ENCODE measurements at regions not wholly inside any gene's neighbourhood (a gene's known extent, or its start where the extent isn't known, plus 50 kb on each side); places are given as distances from the start of the nearest gene placed in this dataset.
"Not testable (repeated sequence)": the region's sequence is repeated elsewhere in the genome, so short reads cannot be mapped to it uniquely, and the experiment has no call there.

- H3K27ac ChIP-seq, result no peak overlapping the region
- no peak for TF ChIP-seq CTCF (IDR thresholded peaks at IDR 0.05)
Measured at GRCh38 chr5:58165152-58165551, 294.7 kb downstream of the PLK2 start.

- not testable (repeated sequence) for H3K27ac ChIP-seq
Measured at GRCh38 chr5:58161889-58162288, 298.0 kb downstream of the PLK2 start.

DNA sequence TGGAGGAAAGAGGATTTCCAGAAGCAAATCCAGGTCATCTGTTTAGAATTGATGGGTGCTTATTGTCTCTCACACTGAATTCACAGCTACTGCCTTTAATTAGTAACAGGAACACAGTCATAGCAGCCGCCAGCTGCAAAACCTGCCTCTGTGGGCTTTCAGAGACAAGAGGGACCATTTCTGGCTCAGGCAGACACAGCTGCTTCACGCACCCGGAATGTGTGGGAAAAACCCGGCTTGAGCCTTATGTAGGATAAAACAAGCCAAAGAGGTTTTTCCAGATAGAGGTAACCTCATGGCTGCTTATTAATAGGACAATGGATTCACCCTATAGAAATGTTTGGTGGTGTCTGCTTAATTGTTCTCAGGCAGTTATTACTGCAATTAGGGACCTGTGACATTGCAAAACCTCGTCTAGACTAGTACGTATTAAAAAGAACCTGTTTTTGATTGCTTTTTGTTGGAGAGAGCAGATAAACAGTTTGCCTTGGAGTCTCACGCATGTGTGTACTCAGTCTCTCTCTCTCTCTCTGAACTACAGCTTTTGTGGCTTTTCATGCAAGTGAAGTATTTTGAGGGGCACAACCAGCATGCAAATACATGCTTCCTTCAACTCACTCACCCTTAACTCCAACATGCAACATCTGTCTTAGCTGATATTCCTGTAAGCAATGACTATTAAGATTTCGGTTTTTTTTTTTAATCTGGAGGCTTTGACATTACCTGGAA, 302.7 kb downstream of the PLK2 start:
- no peak overlapping the region for H3K27ac ChIP-seq
- TF ChIP-seq CTCF (IDR thresholded peaks at IDR 0.05) (no peak), ZFX (IDR thresholded peaks at IDR 0.05; ENCODE audit: borderline replicate concordance) (no peak)

DNA sequence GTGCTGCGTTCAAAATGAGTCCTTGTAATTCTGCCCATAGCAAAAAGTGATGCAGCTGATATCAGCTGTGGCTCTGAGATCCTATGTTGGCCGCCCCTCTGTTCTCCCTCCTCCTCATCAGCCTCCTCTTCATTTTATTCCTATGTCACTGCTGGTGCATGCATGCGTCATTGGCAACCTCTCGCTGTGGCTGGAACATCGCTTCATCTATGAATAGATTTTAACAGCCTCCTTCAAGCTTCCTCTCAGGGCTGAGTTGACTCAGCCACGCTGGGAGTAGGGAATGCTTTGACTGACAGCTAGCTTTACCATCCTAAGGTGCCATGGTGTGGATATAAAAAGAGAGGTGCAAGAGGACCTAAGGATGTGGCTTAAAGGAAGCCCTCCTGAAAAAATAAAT, 303.5 kb downstream of the PLK2 start:
- H3K27ac ChIP-seq, result no peak overlapping the region
- TF ChIP-seq CTCF (IDR thresholded peaks at IDR 0.05) (no peak), ZFX (IDR thresholded peaks at IDR 0.05; ENCODE audit: borderline replicate concordance) (no peak)

GRCh38 chr5:58153255-58153654, 306.6 kb downstream of the PLK2 start:
- no peak for TF ChIP-seq CTCF (IDR thresholded peaks at IDR 0.05)
- TF ChIP-seq ZFX (IDR thresholded peaks at IDR 0.05; ENCODE audit: borderline replicate concordance), result no peak
- no peak overlapping the region for H3K27ac ChIP-seq

DNA sequence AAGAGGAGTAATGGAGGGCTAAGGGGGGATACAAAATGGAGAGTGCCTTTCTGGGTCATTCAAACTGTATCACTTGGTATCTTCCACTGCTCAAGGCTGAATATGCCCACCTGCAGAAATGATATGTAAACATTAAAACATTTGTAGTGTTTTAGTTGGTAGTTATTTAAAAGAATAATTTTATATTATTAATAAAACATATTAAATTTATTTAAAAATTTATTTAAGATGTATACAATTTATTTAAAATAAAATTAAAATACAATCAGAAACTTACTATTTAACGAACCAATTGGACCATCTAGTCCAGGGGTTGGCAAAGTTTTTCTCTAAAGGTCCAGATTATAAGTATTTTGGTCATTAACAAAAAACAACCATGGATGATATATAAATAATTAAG, 308.5 kb downstream of the PLK2 start:
- no peak overlapping the region for H3K27ac ChIP-seq
- no peak for TF ChIP-seq CTCF (IDR thresholded peaks at IDR 0.05)
- TF ChIP-seq ZFX (IDR thresholded peaks at IDR 0.05; ENCODE audit: borderline replicate concordance), result no peak

GRCh38 chr5:58150926-58151325, 309.0 kb downstream of the PLK2 start:
- no peak overlapping the region for H3K27ac ChIP-seq
- TF ChIP-seq ZFX (IDR thresholded peaks at IDR 0.05; ENCODE audit: borderline replicate concordance), result no peak
- no peak for TF ChIP-seq CTCF (IDR thresholded peaks at IDR 0.05)

- TF ChIP-seq ZFX (IDR thresholded peaks at IDR 0.05; ENCODE audit: borderline replicate concordance) (no peak), CTCF (IDR thresholded peaks at IDR 0.05) (no peak)
Measured at GRCh38 chr5:58149746-58150145, 310.1 kb downstream of the PLK2 start.

More at GRCh38 chr5:58149746-58150145, 310.1 kb downstream of the PLK2 start:
- no peak overlapping the region for H3K27ac ChIP-seq

Measured in 22Rv1 (cell line).